Urinary bladder (tissue), 3 donors: ENCODE measurements at regions not wholly inside any gene's neighbourhood (a gene's known extent, or its start where the extent isn't known, plus 50 kb on each side); places are given as distances from the start of the nearest gene placed in this dataset.

Experiments used
- DNase-seq: peaks from one replicate; pipeline ENCODE4 v3.0.0-alpha.2; 2015; ENCODE audit errors: extremely low spot score
- H3K27ac ChIP-seq: one replicate; pipeline ENCODE4 v1.5.1; 2013; ENCODE audit warnings: low read depth, mild to moderate bottlenecking, moderate library complexity
- H3K36me3 ChIP-seq: one replicate; pipeline ENCODE4 v1.6.1; 2013; ENCODE audit warnings: mild to moderate bottlenecking, moderate library complexity; ENCODE audit not compliant: insufficient read depth
- H3K4me1 ChIP-seq: one replicate; pipeline ENCODE4 v1.6.1; 2013; ENCODE audit warnings: mild to moderate bottlenecking, moderate library complexity; ENCODE audit not compliant: insufficient read depth
- H3K4me3 ChIP-seq: one replicate; pipeline ENCODE4 v1.5.1; 2013; ENCODE audit warnings: low read depth, low read length
- WGBS: extraction: QIAGEN DNeasy Blood & Tissue Kit; methylation state at CpG from one replicate; pipeline ENCODE4 v1.1.7; 2013; 5-methylcytosine and 5-hydroxymethylcytosine counted together
- donor health status: healthy with polysubstance abuse.
- donor health status: healthy.

DNA sequence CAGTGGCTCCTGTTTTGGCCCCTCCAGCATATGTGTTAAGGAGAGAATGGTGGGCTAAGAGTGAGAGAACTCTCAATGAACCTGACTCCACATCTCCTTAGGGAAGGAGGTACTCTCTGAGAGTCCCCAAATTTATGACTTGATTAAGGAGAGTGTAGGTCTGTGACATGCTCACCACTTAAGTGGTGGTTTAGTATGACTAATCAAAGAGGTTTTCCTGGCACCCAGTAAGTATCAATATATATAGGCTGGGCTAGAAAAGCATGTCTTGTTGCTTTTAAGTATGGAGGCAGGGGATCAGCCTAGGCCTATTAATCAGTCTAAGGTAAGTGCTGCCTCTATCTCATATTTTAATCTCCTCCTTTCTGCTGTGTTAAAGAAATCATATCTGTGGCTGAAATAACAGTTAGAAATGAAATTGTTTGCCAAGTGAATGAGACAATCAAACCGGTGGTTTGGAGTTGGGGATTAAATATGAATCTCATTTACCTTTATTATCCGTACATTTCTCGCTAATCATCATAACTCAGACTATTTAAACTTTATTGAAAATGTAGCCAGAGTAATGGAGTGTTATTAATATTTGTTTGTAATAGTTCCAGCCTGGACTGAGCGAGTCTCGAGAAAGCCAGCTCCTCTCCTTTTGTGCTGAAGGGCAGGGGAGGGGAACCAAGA, 107.7 kb upstream of the MEIS1 start:
- Histone ChIP-seq H3K36me3 (no peaks in the 10 kb centered on the region), H3K27ac (no peak overlapping the region), H3K4me3 (no peak overlapping the region), H3K4me1 (no peaks in the 10 kb centered on the region)
- WGBS, result 93% methylated on average over 5 of the region's 5 CpGs
- DNase-seq, result no peak

DNA sequence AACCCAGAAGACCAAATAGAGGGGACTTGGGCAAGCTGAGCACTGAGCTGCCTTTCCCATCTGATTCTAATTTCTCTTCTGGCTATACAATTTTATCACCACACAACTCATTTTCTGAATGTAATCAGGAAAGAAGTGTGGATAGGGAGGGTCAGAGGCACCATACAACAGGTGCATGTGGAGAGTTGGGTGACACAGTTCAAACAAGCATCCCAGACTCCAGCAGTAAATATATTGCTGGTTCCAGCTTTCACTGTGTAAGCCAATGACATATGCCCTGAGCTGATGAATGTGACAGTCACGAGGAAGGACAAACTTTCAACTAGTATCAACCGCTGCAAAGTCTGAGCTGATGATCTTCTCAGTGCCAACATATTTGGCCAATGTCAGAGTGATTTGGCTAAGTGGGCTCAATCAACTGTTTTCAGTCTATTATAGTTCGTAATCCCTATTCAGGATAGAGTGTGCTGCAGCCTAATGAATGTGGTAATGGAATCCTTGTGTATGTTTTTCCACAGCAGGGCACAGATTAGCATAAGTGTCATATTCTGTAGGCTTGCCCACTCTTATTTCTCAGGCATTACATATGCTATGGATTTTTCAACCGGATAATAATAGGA, 109.9 kb upstream of the MEIS1 start:
- Histone ChIP-seq H3K4me1 (no peaks in the 10 kb centered on the region), H3K4me3 (no peak overlapping the region), H3K27ac (no peak overlapping the region), H3K36me3 (no peaks in the 10 kb centered on the region)
- WGBS, result 90% methylated on average over 4 of the region's 4 CpGs
- no peak for DNase-seq

DNA sequence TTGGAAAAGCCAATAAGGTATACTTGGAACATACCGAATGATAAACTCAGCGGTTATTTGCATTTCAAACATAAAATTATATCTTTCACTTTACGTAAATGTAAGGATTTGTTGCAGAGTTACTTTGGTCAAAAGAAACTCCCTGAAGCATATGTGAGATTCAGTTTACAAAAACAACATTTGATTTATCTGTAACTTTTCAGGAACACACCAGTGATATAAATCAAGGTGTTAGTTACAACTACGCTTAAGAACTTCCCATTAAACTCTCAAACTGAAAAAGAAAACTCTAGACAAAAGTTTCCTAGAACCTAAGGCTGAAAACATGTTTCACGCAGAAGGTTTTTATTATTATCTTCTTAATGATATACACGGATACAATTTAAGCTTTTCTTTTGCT, 110.6 kb upstream of the MEIS1 start:
- 73% methylated on average over 6 of the region's 6 CpGs for WGBS
- no peak for DNase-seq
- Histone ChIP-seq H3K36me3 (no peaks in the 10 kb centered on the region), H3K4me3 (no peak overlapping the region), H3K27ac (no peak overlapping the region), H3K4me1 (no peaks in the 10 kb centered on the region)

DNA sequence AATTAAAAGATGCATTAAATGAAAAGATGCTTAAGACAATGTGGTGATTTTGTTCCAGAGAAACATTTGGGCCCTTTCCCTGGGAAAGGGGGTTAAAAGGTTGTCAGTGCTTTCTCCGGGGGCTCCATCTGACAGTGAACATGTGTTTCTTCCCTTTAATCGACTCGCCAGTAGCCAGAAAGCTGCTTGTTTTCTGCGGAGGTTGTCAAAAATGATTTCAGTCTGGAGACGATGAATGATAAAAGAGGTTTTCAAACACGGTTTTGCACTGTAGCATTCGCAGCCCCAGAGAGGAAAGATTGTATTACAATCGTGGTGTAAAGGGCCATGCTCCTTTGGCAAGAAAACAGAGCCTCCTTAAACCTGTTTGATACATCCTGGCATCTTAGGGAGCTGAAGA, 111.5 kb upstream of the MEIS1 start:
- 51% methylated on average over 8 of the region's 8 CpGs for WGBS
- Histone ChIP-seq H3K36me3 (no peaks in the 10 kb centered on the region), H3K4me3 (no peak overlapping the region), H3K4me1 (no peaks in the 10 kb centered on the region), H3K27ac (no peak overlapping the region)
- DNase-seq, result no peak

DNA sequence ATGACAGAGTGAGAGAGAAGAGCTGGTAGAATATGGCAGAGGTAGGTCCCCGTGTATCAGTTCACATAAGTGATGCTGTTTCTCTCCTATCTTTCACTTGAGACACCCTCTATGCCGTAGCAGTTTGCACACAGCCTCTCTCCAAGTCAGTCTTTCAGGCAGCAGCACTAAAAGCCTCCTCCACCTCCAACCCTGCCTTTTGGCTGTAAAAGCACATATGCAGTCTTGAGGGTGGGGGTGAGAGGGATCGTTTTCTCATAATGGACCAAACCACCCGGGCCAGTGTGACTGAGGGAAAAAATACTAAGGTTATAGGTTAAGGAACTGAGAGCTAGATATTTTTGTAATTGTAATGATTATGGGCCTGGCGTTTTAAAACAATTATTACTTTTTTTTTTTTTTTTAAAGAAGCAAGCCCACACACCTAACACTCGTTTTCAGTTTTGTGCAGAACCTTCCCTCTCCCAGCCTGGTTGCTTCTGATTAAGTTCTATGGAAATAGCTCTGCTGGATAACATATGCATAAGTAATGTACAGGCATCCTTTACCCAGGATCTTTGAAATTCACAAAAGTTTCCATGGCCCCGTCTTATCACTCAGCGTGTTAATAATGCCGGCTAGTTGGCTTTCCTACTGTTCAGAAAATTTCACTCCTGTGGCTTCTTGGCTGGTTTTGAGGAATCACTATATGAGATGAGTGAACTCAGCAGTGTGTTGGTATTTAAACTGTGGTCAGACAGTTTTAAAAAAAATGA, 112.2 kb upstream of the MEIS1 start:
- no peaks in the 10 kb centered on the region for H3K4me1 ChIP-seq
- no peak overlapping the region for H3K27ac ChIP-seq
- H3K4me3 ChIP-seq, result no peak overlapping the region
- H3K36me3 ChIP-seq, result no peaks in the 10 kb centered on the region
- no peak for DNase-seq
- WGBS, result 75% methylated on average over 9 of the region's 9 CpGs

DNA sequence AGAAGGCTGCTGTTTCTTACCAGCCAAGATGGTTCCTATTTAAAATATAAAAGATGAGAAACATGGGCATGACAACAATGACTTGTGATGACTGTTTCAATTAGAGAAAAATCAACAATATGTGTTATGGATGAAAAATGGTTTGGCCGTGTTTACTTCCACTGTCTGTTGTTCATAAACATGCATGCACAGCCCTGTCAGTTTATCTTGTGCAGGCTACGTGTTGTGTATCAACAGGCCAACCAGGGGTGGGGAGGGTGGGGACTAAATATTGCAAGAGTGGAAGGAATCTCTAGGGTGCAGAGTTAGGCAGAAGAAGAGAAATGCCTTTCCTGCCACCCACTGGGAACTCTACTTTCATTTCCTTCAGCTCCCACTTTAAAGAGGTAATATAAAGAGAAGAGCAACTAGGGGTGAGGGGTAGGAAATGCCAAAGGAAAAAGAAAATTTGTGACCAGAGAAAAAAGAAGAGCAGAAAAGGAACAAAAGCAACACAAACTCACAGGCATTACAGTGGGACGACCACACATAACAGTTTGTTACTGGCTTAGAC, 116.8 kb upstream of the MEIS1 start:
- DNase-seq, result no peak
- WGBS, result 83% methylated on average over 3 of the region's 3 CpGs
- H3K27ac ChIP-seq, result no peak overlapping the region
- no peaks in the 10 kb centered on the region for H3K36me3 ChIP-seq
- no peak overlapping the region for H3K4me3 ChIP-seq
- H3K4me1 ChIP-seq, result no peaks in the 10 kb centered on the region

DNA sequence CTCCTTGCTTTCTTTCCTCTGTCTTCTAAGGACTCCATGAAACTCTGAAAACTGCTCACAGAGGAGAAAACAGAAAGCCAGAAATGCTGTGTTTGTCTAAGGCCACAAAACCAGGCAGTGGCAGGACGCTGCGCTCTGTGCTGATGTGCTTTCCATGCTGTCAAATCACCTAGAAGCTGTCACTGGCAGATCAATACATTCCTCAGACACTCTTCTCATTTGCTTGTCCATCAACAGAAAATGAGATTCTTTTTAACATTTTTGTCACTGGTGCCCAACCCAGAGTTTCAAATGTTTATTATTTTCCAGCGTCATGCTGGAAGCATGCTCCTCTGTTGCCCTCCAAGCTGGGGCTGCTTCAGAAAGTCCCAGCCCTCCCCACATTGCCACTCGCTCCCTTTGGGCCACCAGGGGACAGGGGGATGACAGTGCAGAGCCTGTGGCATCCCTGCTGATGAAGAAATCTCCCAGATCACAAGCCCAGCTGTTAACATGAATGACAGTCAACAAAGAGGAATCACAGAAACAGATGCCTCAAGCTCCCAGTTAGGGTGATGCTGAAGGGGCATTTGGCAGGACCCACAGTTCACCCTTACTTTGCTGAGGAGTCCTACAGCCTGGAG, 117.5 kb upstream of the MEIS1 start:
- WGBS, result 89% methylated on average over 4 of the region's 4 CpGs
- Histone ChIP-seq H3K4me1 (no peaks in the 10 kb centered on the region), H3K36me3 (no peaks in the 10 kb centered on the region), H3K4me3 (no peak overlapping the region), H3K27ac (no peak overlapping the region)
- no peak for DNase-seq

DNA sequence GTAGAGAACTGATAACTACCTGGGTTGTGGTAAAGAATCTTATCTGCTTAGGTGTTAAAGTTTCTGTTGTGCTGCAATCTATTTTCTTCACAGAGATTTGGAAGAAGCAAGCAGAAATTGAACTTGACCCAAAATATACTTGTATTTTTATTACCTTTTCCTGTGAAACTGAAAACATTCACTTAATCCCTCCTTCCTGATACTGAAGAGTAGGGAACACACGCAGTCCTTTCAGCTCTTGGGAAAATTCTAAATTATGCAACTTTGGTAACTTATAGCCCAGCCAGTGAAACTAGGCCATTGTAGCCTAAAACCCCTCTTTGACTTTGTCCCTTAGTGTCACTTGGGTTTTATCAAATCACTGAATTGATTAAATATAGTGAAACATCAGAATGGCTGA, 128.4 kb upstream of the MEIS1 start:
- H3K4me3 ChIP-seq, result no peak overlapping the region
- H3K36me3 ChIP-seq, result peaks cover 2% of the 10 kb centered on the region
- H3K27ac ChIP-seq, result no peak overlapping the region
- peaks cover 1% of the 10 kb centered on the region for H3K4me1 ChIP-seq
- DNase-seq, result no peak
- 65% methylated on average over 1 of the region's 1 CpG for WGBS

DNA sequence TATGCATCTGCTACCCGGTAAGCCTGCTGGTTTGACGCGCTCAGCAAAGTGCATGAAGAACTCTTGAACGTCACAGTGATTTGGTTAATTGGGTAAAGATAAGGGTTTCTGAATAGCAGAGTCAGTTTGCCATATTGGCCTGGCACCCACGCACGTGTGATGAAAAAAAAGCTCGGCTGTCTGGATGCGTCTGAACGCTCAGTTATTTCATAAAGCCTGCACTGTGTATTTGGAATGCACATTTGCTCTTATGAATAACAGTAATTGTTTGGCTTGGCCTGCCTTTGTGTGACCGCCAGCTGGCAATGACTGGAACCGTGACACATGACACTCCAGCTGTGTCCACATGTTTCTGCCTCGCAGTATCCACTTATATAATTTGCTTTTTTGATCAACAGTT, 129.2 kb upstream of the MEIS1 start:
- H3K36me3 ChIP-seq, result peaks cover 2% of the 10 kb centered on the region
- no peak overlapping the region for H3K27ac ChIP-seq
- DNase-seq, result no peak

DNA sequence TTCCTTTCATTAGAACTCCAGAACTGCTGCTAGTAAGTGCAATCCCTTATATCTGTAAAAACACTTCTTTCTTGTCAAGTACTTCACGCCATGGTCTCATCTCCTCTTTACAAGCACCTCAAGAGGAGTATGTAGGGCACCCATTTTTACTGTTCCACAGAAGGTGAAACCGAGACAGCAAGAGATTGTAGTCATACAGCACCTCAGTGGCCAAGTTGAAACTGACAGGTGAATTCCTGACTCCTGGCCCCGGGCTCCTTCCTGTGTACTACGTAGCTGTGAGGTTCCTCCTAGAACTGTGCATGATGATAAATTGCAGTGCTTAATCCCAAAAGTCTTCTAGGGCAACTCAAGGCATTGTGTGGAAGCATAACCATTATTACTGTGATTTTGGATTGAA, 131.5 kb upstream of the MEIS1 start:
- Histone ChIP-seq H3K4me1 (peaks cover 1% of the 10 kb centered on the region), H3K36me3 (peaks cover 2% of the 10 kb centered on the region), H3K27ac (no peak overlapping the region), H3K4me3 (no peak overlapping the region)
- no peak for DNase-seq
- WGBS, result 96% methylated on average over 4 of the region's 4 CpGs

More for the DNA sequence above, 129.2 kb upstream of the MEIS1 start:
- 53% methylated on average over 12 of the region's 12 CpGs for WGBS
- Histone ChIP-seq H3K4me3 (no peak overlapping the region), H3K4me1 (peaks cover 1% of the 10 kb centered on the region)

DNA sequence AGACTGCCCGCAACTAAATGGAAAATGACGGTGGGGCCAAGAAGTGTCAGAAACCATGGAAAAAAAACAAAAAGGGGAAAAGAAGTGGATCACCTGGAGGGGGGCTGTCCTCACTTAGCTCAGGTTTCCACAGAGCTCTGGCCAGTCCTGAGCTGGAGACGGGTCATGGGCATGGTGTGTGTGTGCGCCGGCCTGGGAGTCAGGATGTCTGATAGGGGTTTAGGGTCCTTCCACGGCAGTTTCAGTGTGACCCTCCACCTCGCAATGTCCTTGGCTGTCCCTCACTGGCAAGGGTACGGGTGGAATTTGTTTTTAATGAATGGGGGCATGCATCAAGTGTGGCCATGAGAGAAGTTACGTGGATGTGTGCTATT, 133.2 kb upstream of the MEIS1 start:
- DNase-seq, result no peak
- Histone ChIP-seq H3K4me1 (peaks cover 1% of the 10 kb centered on the region), H3K27ac (no peak overlapping the region), H3K36me3 (no peaks in the 10 kb centered on the region), H3K4me3 (no peak overlapping the region)
- 84% methylated on average over 9 of the region's 9 CpGs for WGBS

DNA sequence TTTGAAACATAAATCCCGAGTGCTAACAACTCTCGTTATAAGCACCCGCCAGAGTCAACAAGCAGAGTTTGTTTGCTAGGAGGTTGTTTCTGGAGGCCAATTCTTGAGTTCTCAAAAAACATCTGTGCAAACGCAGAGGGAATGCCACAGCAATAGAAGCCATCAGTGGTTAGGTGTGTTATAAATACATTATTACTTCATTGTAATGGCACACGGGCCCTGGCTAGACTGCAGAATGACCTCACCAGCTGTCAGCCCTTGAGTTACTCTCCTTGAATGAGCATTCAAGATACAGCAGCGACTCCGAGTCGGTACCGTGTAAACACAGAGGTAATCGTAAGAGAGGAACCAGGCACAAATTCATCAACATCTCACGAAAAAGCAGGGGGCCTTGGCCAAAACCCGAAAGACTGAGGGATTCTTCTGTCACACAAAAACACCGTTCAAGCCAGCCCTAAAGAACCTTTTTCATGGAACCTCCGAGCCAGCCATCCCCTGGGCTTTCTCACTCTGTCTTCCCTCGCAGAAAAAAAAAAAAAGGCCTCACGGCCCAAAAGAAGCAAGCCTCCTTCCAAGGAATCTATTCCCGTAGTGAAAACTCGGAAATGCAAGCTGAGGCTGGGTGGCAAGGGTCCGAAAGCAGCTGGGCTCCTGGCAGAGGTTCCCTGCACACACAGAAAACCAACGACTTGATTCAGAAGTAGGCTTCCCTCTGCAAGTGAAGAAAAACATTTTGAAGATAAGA, 133.7 kb upstream of the MEIS1 start:
- no peak for DNase-seq

DNA sequence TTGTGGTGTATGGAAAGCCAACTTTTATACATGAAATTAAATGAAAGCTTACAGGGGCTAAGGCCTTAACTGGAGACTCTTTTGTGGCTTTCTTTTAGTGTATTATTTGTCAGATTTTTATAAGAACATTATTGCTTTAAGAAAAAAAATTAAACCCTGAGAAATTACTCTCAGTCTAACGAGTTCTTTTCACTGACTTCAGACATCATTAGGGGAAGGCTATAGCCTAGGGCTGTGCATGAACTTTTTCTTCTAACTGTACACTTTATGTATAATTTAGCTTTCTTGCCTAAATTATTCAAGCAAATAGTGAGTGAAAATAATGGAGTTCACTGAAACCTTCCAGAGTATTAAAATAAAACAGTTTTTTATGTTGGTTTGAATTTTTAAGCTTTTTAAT, 151.1 kb upstream of the MEIS1 start:
- DNase-seq, result no peak
- WGBS, result 83% methylated on average over 1 of the region's 1 CpG

More for the DNA sequence above, 133.7 kb upstream of the MEIS1 start:
- peaks cover 1% of the 10 kb centered on the region for H3K4me1 ChIP-seq
- H3K36me3 ChIP-seq, result no peaks in the 10 kb centered on the region
- H3K27ac ChIP-seq, result no peak overlapping the region
- no peak overlapping the region for H3K4me3 ChIP-seq
- 36% methylated on average over 20 of the region's 20 CpGs for WGBS

More for the DNA sequence above, 151.1 kb upstream of the MEIS1 start:
- no peaks in the 10 kb centered on the region for H3K36me3 ChIP-seq
- no peaks in the 10 kb centered on the region for H3K4me1 ChIP-seq
- no peak overlapping the region for H3K27ac ChIP-seq
- H3K4me3 ChIP-seq, result no peak overlapping the region
